WTC11 (cell line): ENCODE measurements at regions not wholly inside any gene's neighbourhood (a gene's known extent, or its start where the extent isn't known, plus 50 kb on each side); places are given as distances from the start of the nearest gene placed in this dataset.

ENCODE experiments used
- ETV6 ChIP-seq: sonication (generic); formaldehyde crosslinking; IDR thresholded peaks from 2 replicates; pipeline ENCODE4 v1.8.1; 2022; ENCODE audit warnings: mild to moderate bottlenecking, missing genetic modification reagents
- TF ChIP-seq, protein P1 (sequence below): sonication (generic); formaldehyde crosslinking; IDR thresholded peaks from 2 replicates; pipeline ENCODE4 v1.8.0; 2022; ENCODE audit warnings: mild to moderate bottlenecking, missing genetic modification reagents

DNA sequence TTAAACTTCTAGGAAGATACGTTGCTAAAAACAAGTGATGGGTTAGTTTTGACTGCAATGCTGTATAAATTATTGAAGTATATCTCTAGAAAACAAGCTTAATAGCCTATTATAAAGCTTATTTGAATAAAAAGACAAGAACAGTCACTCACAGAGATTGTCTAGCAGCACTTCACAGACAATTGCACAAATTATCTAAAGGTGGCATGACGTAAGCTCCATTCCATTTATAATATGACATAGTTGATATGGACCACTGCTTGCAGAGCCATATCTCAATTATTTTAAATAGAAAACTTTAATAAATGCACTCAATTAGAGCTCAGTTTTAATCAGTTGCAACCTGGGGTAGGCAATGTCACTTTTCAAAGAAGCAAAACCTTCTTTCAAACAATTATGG, 319.9 kb upstream of the GBE1 start:
- TF ChIP-seq ETV6 (CRISPR knock-in tag) = no peak
- TF ChIP-seq, protein P1, sequence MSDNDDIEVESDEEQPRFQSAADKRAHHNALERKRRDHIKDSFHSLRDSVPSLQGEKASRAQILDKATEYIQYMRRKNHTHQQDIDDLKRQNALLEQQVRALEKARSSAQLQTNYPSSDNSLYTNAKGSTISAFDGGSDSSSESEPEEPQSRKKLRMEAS (CRISPR knock-in tag) = no peak
